Natural killer cell treated with Interleukin-12 subunit alpha and Interleukin-12 subunit beta and Interleukin-15 and Interleukin-18, amount 100 ng/mL, for 72 hours (primary cell): ENCODE measurements at regions not wholly inside any gene's neighbourhood (a gene's known extent, or its start where the extent isn't known, plus 50 kb on each side); places are given as distances from the start of the nearest gene placed in this dataset.

ENCODE experiments used
- ATAC-seq, 2 donors: fragments of 150-1000 bp; cut with Tn5 transposase in 1 of 2; sonication (Bioruptor Pico), chemical (Tn5 transposase) in 1 of 2; 2 replicates each; pipeline ENCODE4 v1.10.0; 2021
- DNase-seq: peaks from one replicate; pipeline ENCODE4 v3.0.0; 2022; ENCODE audit warnings: low spot score
- H3K27ac Mint-ChIP-seq, 2 donors: 1 replicate in 1 of 2; 2 replicates in 1 of 2; pipeline ENCODE4 v1.8.0; 2022; ENCODE audit warnings: mixed read lengths in 2 of 2, mild to moderate bottlenecking in 1 of 2, moderate library complexity in 1 of 2
- H3K27me3 Mint-ChIP-seq, 2 donors: 1 replicate in 1 of 2; 2 replicates in 1 of 2; pipeline ENCODE4 v1.8.0; 2022; ENCODE audit warnings: mixed read lengths in 2 of 2
- H3K36me3 Mint-ChIP-seq: one replicate; pipeline ENCODE4 v1.8.0; 2022; ENCODE audit warnings: mixed read lengths
- H3K4me1 Mint-ChIP-seq, 2 donors: 1 replicate in 1 of 2; 2 replicates in 1 of 2; pipeline ENCODE4 v1.8.0; 2022; ENCODE audit warnings: low read depth in 2 of 2, mixed read lengths in 2 of 2, mild to moderate bottlenecking in 1 of 2
- H3K4me3 Mint-ChIP-seq: one replicate; pipeline ENCODE4 v1.8.0; 2022; ENCODE audit warnings: mixed read lengths
- H3K9me3 Mint-ChIP-seq: 2 replicates; pipeline ENCODE4 v1.8.0; 2022; ENCODE audit warnings: mixed read lengths

- Mint-ChIP-seq H3K4me3 (no peak overlapping the region), H3K36me3 (no peaks in the 10 kb centered on the region), H3K27ac (no peak overlapping the region), H3K9me3 (no peaks in the 10 kb centered on the region), H3K4me1 (no peaks in the 10 kb centered on the region), H3K27me3 (peaks cover 0 to 2% of the 10 kb centered on the region in 2 donors)
- DNase-seq: no peak
- ATAC-seq: no peak
Observed at GRCh38 chr2:100627330-100628300, 64.8 kb downstream of the PDCL3 start.

- no peak for ATAC-seq
- H3K9me3 Mint-ChIP-seq: no peaks in the 10 kb centered on the region
- H3K4me3 Mint-ChIP-seq: no peak overlapping the region
- H3K27ac Mint-ChIP-seq: no peak overlapping the region
- H3K4me1 Mint-ChIP-seq: no peaks in the 10 kb centered on the region
- DNase-seq: no peak
- H3K36me3 Mint-ChIP-seq: no peaks in the 10 kb centered on the region
- H3K27me3 Mint-ChIP-seq: peaks cover 0 to 2% of the 10 kb centered on the region in 2 donors
Observed at GRCh38 chr2:100628506-100628905, 65.7 kb downstream of the PDCL3 start.

GRCh38 chr2:100629309-100629708 is 66.5 kb downstream of the PDCL3 start:
- H3K9me3 Mint-ChIP-seq: no peaks in the 10 kb centered on the region
- no peak for ATAC-seq
- H3K4me3 Mint-ChIP-seq: no peak overlapping the region
- no peaks in the 10 kb centered on the region for H3K4me1 Mint-ChIP-seq
- DNase-seq: no peak
- no peak overlapping the region for H3K27ac Mint-ChIP-seq
- peaks cover 0 to 2% of the 10 kb centered on the region in 2 donors for H3K27me3 Mint-ChIP-seq
- H3K36me3 Mint-ChIP-seq: no peaks in the 10 kb centered on the region

GRCh38 chr2:100630473-100630977 is 67.7 kb downstream of the PDCL3 start:
- H3K27ac Mint-ChIP-seq: no peak overlapping the region
- ATAC-seq (no peak), DNase-seq (no peak)
- no peaks in the 10 kb centered on the region for H3K9me3 Mint-ChIP-seq
- peaks cover 0 to 2% of the 10 kb centered on the region in 2 donors for H3K27me3 Mint-ChIP-seq
- H3K4me1 Mint-ChIP-seq: no peaks in the 10 kb centered on the region
- no peaks in the 10 kb centered on the region for H3K36me3 Mint-ChIP-seq
- no peak overlapping the region for H3K4me3 Mint-ChIP-seq

- Mint-ChIP-seq H3K27me3 (peaks cover 8 to 12% of the 10 kb centered on the region in 2 donors), H3K36me3 (no peaks in the 10 kb centered on the region), H3K9me3 (no peaks in the 10 kb centered on the region), H3K27ac (no peak overlapping the region), H3K4me3 (no peak overlapping the region), H3K4me1 (no peaks in the 10 kb centered on the region)
- ATAC-seq (no peak), DNase-seq (no peak)
Observed at GRCh38 chr2:100632037-100632436, 69.2 kb downstream of the PDCL3 start.

GRCh38 chr2:100632759-100633158 is 70.0 kb downstream of the PDCL3 start:
- Mint-ChIP-seq H3K36me3 (no peaks in the 10 kb centered on the region), H3K27ac (no peak overlapping the region), H3K9me3 (no peaks in the 10 kb centered on the region)

GRCh38 chr2:100639588-100640390 is 77.0 kb downstream of the PDCL3 start:
- peaks cover 18 to 31% of the 10 kb centered on the region in 2 donors for H3K27me3 Mint-ChIP-seq
- H3K36me3 Mint-ChIP-seq: no peaks in the 10 kb centered on the region
- H3K27ac Mint-ChIP-seq: no peak overlapping the region
- peaks cover 12 to 13% of the 10 kb centered on the region in 2 donors for H3K4me1 Mint-ChIP-seq
- H3K9me3 Mint-ChIP-seq: no peaks in the 10 kb centered on the region
- peak in 1 of 2 donors; percentile 59 for ATAC-seq
- no peak overlapping the region for H3K4me3 Mint-ChIP-seq
- no peak for DNase-seq

More at GRCh38 chr2:100632759-100633158, 70.0 kb downstream of the PDCL3 start:
- Mint-ChIP-seq H3K4me3 (no peak overlapping the region), H3K4me1 (no peaks in the 10 kb centered on the region), H3K27me3 (peaks cover 11 to 20% of the 10 kb centered on the region in 2 donors)
- DNase-seq (no peak), ATAC-seq (no peak)

- no peaks in the 10 kb centered on the region for H3K9me3 Mint-ChIP-seq
- H3K4me3 Mint-ChIP-seq: no peak overlapping the region
- H3K36me3 Mint-ChIP-seq: no peaks in the 10 kb centered on the region
- H3K27me3 Mint-ChIP-seq: peaks cover 18 to 31% of the 10 kb centered on the region in 2 donors
- peaks cover 13 to 17% of the 10 kb centered on the region in 2 donors for H3K4me1 Mint-ChIP-seq
- ATAC-seq (no peak), DNase-seq (no peak)
- H3K27ac Mint-ChIP-seq: no peak overlapping the region
Observed at GRCh38 chr2:100640431-100641124, 77.8 kb downstream of the PDCL3 start.

GRCh38 chr2:100641125-100641435 is 78.3 kb downstream of the PDCL3 start:
- H3K4me1 Mint-ChIP-seq: peaks cover 13 to 17% of the 10 kb centered on the region in 2 donors
- DNase-seq (no peak), ATAC-seq (no peak)
- H3K9me3 Mint-ChIP-seq: no peaks in the 10 kb centered on the region
- H3K27me3 Mint-ChIP-seq: peaks cover 16 to 26% of the 10 kb centered on the region in 2 donors
- no peak overlapping the region for H3K27ac Mint-ChIP-seq
- H3K36me3 Mint-ChIP-seq: no peaks in the 10 kb centered on the region
- no peak overlapping the region for H3K4me3 Mint-ChIP-seq

- Mint-ChIP-seq H3K4me1 (peaks cover 13 to 17% of the 10 kb centered on the region in 2 donors), H3K4me3 (no peak overlapping the region), H3K36me3 (no peaks in the 10 kb centered on the region), H3K9me3 (no peaks in the 10 kb centered on the region), H3K27me3 (peaks cover 12 to 15% of the 10 kb centered on the region in 2 donors), H3K27ac (no peak overlapping the region)
- ATAC-seq: peak in 1 of 2 donors; percentile 26
- DNase-seq: no peak
Observed at GRCh38 chr2:100642425-100642824, 79.6 kb downstream of the PDCL3 start.

GRCh38 chr2:100643467-100643866 is 80.7 kb downstream of the PDCL3 start:
- no peak for DNase-seq
- peaks cover 6% of the 10 kb centered on the region for H3K36me3 Mint-ChIP-seq
- H3K9me3 Mint-ChIP-seq: peaks cover 4% of the 10 kb centered on the region
- H3K4me1 Mint-ChIP-seq: peaks cover 16 to 17% of the 10 kb centered on the region in 2 donors
- H3K4me3 Mint-ChIP-seq: no peak overlapping the region
- no peak overlapping the region for H3K27ac Mint-ChIP-seq
- no peak for ATAC-seq
- peaks cover 11% of the 10 kb centered on the region in 2 donors for H3K27me3 Mint-ChIP-seq

GRCh38 chr2:100643906-100644501 is 81.2 kb downstream of the PDCL3 start:
- no peak for ATAC-seq
- peaks cover 6% of the 10 kb centered on the region for H3K36me3 Mint-ChIP-seq
- H3K27me3 Mint-ChIP-seq: peaks cover 8 to 11% of the 10 kb centered on the region in 2 donors
- peak overlapping the region; percentile 7 for H3K4me3 Mint-ChIP-seq
- peak overlapping the region in 1 of 2 donors; percentile 40 for H3K27ac Mint-ChIP-seq
- no peak for DNase-seq
- H3K4me1 Mint-ChIP-seq: peaks cover 16 to 17% of the 10 kb centered on the region in 2 donors
- peaks cover 4% of the 10 kb centered on the region for H3K9me3 Mint-ChIP-seq
